Astrocyte of the spinal cord (primary cell): ENCODE measurements at regions not wholly inside any gene's neighbourhood (a gene's known extent, or its start where the extent isn't known, plus 50 kb on each side); places are given as distances from the start of the nearest gene placed in this dataset.

Experiments
- DNase-seq: peaks from one replicate; pipeline ENCODE4 v3.0.0; 2011; ENCODE audit warnings: low read depth, low spot score
- H3K4me3 ChIP-seq: 2 replicates; pipeline ENCODE4 v1.5.1; 2011; ENCODE audit warnings: low read depth, mild to moderate bottlenecking, low read length, moderate library complexity
- CTCF ChIP-seq: IDR thresholded peaks from 2 replicates; pipeline ENCODE4 v1.5.1; 2012; ENCODE audit warnings: low read depth, mild to moderate bottlenecking, low read length, inconsistent platforms
- in situ Hi-C: cut with HindIII; loops from 2 replicates; pipeline ENCODE4 v1.10.0; 2017; ENCODE audit warnings: low sequenced_read_pairs

- no peak for TF ChIP-seq CTCF
- H3K4me3 ChIP-seq = no peak overlapping the region
- no peak for DNase-seq
- in situ Hi-C loops = no loop called here
These were observed 212.8 kb upstream of the KBTBD8 start for GRCh38 chr3:66785191-66785909.

- H3K4me3 ChIP-seq = no peak overlapping the region
- DNase-seq = no peak
- in situ Hi-C loops = no loop called here
- no peak for TF ChIP-seq CTCF
These were observed 208.4 kb upstream of the KBTBD8 start for GRCh38 chr3:66789580-66790237.

GRCh38 chr3:66792086-66792485 lies 206.0 kb upstream of the KBTBD8 start:
- in situ Hi-C loops = no loop called here
- no peak for DNase-seq
- TF ChIP-seq CTCF = no peak
- H3K4me3 ChIP-seq = no peak overlapping the region

- TF ChIP-seq CTCF = no peak
- in situ Hi-C loops = no loop called here
- DNase-seq = peak; percentile 83
- H3K4me3 ChIP-seq = no peak overlapping the region
These were observed 202.7 kb upstream of the KBTBD8 start for GRCh38 chr3:66795365-66795764.

- no peak for TF ChIP-seq CTCF
- H3K4me3 ChIP-seq = no peak overlapping the region
- no peak for DNase-seq
- in situ Hi-C loops = no loop called here
These were observed 201.8 kb upstream of the KBTBD8 start for GRCh38 chr3:66796343-66796742.

- in situ Hi-C loops = no loop called here
- TF ChIP-seq CTCF = no peak
- peak; percentile 86 for DNase-seq
- peak overlapping the region; percentile 30 for H3K4me3 ChIP-seq
These were observed 200.1 kb upstream of the KBTBD8 start for GRCh38 chr3:66797889-66798560.
